Activated CD4-positive, CD25-positive, alpha-beta regulatory T cell treated with anti-CD3 and anti-CD28 coated beads, Interleukin-2, amount 50 U/mL, for 72 hours (primary cell): ENCODE measurements at regions not wholly inside any gene's neighbourhood (a gene's known extent, or its start where the extent isn't known, plus 50 kb on each side); places are given as distances from the start of the nearest gene placed in this dataset.

ENCODE experiments used
- DNase-seq: peaks from one replicate; pipeline ENCODE4 v3.0.0; 2021

DNA sequence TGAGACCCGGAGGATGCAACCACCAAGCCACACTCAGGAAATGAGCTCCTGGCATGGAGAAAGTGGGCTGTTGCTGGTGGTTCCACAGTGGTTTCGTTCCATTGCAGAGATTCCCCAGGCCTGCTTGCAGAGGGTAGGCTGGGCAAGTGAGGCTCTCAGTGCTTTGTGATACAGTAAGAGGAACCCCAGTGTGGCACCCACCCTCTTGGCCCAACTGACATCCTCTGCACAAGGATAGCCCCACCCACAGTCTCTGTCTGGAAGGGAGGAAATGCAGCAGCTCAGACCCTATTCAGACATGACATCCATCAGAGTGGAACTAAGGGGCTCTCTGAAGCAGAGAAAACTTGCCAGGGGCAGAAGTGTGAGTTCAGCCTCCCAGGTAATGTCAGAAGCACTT lies 69.6 kb upstream of the FSTL4 start:
- no peak for DNase-seq

DNA sequence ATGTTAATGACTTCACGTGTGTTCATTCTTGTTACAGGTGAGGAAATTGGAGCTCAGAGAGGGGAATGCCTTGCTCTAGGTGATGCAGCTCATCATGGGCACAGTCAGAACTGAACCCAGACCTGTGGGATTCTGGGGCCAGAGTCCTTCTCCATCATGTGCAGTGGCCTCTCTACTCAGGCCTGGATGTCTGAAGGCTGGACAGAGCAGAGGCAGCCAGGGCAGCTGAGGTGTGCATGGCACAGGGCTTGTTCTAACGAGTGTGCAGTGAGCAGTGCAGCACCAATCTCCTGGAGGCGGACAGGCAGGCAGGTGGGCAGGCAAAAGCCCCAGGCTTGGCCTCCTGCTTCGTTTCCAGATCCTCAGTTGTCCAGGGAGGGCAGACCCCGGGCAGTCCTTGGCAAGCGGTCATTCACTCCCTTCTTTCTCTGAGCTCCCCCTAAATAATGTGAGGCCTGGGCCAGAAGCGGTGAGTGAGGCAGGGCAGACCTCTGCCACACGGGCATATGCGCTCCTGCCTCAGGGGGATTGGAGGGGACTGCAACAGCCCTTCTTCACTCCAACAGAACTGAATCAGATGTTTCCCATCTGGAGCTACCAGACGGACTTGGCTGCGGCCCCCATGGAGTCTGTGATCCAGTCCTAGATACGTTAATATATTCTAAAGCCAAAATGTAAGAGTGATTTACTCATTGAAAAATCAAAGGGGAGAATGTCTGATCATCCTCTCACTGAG lies 68.7 kb upstream of the FSTL4 start:
- DNase-seq, result no peak

DNA sequence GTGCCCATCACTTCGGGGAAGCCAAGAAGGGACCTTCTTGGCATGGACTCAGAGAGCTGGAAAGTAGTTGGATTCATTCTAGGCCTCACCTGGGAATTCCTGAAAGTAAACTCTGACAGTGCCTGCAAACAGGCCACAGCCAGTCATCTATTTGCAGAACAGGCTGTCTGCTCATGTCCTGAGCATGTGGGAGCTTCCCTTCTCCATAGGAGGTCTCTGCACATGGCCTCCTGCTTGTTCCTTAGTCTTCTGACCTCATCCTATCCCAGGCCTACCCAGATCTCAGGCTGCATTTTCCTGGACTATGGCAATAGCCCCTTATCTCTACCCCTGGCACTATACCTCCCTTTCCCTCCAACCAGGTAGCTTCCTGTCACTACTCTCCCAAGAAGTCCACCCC lies 67.2 kb upstream of the FSTL4 start:
- DNase-seq, result no peak

DNA sequence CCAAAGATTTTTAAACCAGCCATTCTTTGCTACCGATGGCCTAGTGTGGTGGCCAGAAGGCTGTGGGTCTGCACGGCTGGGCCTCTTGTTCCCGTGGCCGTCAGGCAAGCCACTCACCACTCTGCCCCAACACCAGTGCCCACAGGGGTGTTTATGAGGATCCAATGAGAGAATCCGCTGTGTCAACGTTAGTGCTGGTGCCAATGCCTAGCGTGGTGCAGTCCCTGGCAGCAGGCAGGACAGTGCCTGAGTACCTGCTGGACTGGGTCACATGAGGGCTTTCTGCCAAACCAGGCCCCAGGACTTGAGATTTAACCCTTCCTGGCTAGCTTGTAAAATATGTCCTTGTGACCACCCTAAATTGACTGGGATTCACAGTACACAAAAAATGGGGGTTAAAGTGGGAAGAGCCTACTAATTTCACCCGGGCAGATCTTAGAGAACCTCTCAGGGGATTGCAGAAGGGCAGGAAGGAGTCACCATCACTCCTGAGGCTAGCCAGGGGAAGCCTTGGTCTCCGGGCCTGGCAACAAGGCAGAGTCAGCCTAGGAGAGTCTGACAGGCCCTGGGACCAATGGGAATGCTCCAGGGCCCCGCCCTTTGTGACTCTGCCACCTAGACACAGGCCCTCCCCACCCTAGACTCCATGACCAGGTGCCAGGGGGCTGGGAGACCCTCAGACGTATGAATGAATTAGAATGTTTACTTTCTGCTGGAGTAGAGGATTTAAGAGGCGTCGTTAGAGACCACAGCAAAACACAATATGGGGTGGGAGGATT lies 63.2 kb upstream of the FSTL4 start:
- DNase-seq, result no peak

DNA sequence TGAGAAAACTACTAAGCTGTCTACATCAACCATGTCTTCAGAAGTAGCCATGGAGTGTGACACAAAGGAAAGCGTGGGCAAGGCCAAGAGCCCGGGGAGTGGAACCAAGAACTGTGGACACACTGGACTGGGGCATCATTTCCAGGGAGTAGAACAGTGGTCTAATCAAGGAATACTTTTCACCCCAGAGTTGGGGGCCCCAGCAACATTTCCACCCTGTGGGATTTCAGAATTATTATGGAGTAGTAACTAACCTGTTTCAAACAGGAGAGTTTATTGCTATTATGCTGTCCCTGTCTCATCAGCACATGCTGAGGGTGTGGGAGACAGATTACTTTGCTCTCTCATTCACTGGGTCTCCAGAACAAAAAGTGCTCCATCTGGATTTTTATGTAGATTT lies 58.0 kb upstream of the FSTL4 start:
- no peak for DNase-seq

DNA sequence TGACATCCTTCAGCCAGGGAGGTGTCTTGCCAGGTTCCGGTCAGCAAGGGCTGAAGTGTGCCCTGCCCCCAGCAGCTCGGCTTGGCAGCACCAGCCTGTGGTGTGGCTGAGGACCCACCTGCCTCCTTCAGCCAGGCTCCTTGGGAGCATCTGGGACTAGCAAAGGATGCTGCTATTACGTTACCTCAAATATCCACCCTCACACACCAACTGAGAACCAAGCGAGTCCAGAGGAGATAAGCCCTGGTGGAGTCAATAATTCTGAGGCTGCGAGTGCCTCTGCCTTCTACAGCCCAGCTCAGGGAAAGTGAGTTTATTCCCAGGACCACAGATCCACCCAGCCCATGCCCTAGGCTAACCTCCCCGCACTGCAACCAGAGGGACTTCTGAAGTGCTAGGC lies 57.1 kb upstream of the FSTL4 start:
- no peak for DNase-seq

DNA sequence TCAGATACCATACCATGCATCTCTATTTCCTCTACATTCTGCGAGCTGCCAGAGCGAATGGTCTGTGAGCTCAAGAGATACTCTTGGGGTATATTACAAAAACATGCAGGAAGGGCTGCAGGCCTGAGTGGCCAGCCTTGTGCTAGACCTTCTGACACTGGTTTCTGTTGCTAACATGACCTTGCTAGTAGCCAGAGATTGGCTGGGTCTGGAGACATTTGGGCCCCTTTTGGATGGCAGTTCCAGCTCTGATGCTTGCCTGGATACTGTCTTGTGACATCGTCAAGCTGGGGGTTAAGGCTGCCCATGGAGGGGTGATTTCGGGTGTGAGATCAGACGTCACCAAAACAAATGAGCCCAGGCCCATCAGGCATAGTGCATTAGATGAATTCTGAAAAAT lies 56.1 kb upstream of the FSTL4 start:
- no peak for DNase-seq

DNA sequence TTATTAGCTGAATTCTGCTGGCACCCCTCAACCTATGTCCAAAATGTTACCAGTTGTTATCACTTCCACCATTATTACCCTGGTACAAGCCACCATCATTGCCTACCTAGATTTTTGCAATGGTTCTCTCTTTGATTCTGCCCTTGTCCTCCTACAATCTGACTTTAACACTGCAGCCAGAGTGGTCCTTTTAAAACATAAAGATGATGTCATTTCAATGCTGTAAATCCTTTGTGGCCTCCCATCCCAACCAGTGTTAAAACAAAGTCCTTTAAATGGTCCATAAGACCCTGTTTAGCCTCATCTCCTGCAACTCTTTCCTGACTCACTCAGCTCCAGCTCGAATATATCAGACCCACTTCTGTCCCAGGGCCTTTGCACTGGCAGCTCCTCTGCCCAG lies 54.9 kb upstream of the FSTL4 start:
- no peak for DNase-seq

DNA sequence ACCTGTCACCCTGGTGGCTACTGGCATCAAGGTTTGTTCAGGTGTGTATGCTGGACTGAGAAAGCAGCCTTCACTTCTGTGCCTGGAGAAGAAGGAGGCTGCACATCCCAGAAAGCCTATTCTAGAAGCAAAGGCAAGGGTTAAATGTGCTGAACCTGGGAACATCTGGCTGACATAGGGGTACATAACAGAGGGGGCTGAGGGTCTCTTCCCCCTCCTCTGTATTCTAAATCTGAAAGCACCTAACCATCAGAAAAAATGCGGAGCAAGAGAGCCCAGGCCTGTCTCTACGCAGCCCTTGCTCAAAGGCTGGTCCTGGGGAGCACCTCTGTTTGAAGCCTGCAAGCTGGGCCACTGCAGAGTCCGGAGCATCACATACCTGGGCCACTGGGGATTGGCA lies 53.2 kb upstream of the FSTL4 start:
- no peak for DNase-seq

DNA sequence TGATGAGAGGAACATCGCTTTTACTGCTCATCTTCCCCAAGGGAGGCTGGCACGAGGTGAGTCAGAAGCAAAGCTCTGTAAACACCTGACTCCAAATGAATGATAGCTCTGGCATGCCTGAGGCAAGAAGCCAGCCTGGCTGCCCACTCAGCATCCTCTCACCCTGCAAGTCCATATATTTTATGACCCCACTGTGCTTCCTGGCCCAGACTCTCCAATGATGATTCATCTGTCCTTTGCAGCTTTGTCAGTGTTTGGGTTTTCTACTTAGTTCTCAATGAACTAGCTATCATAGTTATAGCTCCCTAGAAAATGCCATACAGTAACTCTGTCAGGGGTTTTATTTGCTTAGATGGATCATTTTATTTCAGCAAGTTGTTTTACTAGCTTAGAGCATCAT lies 52.1 kb upstream of the FSTL4 start:
- DNase-seq, result no peak

DNA sequence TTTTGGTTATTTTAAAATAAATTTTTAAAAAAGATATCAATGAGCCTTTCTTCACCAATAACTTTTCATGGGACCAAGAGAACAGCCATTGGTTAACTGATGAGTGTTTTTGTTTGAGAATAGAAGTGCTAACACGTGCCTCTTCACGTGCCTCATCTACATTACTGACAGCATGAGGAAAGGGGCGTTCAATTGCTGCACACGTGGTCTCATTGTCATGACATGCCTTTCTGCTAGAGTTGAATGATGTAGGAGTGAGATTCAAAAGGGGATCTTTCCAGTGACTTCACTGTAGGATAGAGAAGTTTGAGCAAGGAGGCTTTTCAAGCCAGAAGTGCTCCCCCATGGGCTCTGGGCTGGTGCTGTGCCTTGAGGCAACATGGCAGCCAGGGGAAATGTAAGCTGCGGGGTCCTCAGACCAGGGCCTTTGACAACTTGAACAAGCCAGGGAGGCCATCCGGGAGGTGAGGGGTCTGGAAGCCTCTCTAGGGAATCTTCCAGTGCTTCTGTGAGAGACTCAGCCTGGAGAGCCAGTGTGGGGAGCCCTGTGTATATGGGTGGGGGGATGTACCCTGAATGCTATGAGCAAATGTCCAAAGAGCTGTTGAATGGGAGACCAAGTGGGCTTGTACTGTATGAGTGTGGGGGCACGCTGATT lies 51.2 kb upstream of the FSTL4 start:
- no peak for DNase-seq

DNA sequence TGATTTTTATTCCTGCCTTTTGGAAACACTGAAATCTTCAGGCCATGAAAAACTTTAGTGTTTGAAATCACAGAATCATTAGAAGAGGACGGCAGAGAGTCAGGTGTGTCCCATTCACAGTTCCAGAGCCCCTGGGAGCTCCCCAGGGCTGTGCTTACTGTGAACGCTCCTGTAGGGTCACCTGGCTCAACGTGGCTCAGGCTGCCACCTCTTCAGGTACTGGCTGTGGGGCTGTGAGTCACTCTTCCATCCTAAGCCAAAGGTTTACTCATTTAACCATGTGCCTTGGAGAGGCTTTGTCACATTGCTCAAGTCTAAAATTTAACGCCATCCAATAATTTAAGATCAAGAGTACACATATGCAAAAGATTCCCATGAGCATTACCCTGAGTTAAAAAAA lies 50.2 kb upstream of the FSTL4 start:
- DNase-seq, result no peak
